Left lung (tissue), 4 donors: ENCODE measurements at regions not wholly inside any gene's neighbourhood (a gene's known extent, or its start where the extent isn't known, plus 50 kb on each side); places are given as distances from the start of the nearest gene placed in this dataset.

Experiments
- ATAC-seq: fragments of 200-7000 bp; cut with Tn5 transposase; one replicate; pipeline ENCODE4 v1.9.1; 2020; ENCODE audit warnings: moderate library complexity
- DNase-seq, 4 donors: peaks; one replicate each; pipeline ENCODE4 v3.0.0-alpha.2; 2013 to 2020
- H3K27ac ChIP-seq, 2 donors: fragments of 200-600 bp; sonication (generic) in 1 of 2; one replicate each; pipeline versions ENCODE4 v1.5.0 to v1.8.0; 2020 to 2021
- H3K27me3 ChIP-seq, 2 donors: fragments of 200-600 bp; sonication (generic) in 1 of 2; one replicate each; pipeline versions ENCODE4 v1.5.0 to v1.8.0; 2020 to 2021
- H3K36me3 ChIP-seq, 2 donors: fragments of 200-600 bp; sonication (generic) in 1 of 2; one replicate each; pipeline versions ENCODE4 v1.5.0 to v1.8.0; 2020 to 2021
- H3K4me1 ChIP-seq, 2 donors: fragments of 200-600 bp; one replicate each; pipeline ENCODE4 v1.8.0; 2021
- H3K4me3 ChIP-seq, 2 donors: fragments of 200-600 bp; sonication (generic) in 1 of 2; one replicate each; pipeline versions ENCODE4 v1.5.0 to v1.8.0; 2020 to 2021; ENCODE audit warnings: mild to moderate bottlenecking in 1 of 2
- H3K9me3 ChIP-seq, 2 donors: fragments of 200-600 bp; sonication (generic) in 1 of 2; one replicate each; pipeline versions ENCODE4 v1.5.0 to v1.8.0; 2020 to 2021
- intact Hi-C, 2 donors: fragments of 100-400 bp; cut with DNase I; formaldehyde crosslinking; loops; one replicate each; pipeline versions ENCODE4 v1.11.2 to v1.14.2; 2022
- TF ChIP-seq, protein P1 (sequence below), 2 donors: fragments of 200-600 bp; sonication (generic) in 1 of 2; IDR thresholded peaks; one replicate each; pipeline versions ENCODE4 v1.5.0 to v1.8.0; 2021; ENCODE audit warnings: antibody characterized with exemption in 2 of 2
- donor health status: DM: no; HTN: yes; CAD: no.
- donor health status: DM: no; HTN: no; CAD: no.

DNA sequence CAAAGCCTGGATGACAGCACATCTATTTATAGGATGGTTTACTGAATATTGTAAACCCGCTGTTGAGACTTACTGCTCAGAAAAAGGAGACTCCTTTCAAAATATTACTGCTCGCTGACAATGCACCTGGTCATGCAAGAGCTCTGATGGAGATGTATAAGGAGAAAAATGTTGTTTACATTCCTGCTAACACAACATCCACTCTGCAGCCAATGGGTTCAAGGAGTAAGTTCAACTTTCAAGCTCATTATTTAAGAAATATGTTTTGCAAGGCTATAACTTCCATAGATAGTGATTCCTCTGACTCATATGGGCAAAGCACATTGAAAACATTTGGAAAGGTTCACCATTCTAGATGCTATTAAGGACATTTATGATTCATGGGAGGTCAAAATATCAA is 201.7 kb downstream of the SNAPC1 start:
- H3K4me3 ChIP-seq, result no peak overlapping the region
- H3K27me3 ChIP-seq, result no peaks in the 10 kb centered on the region
- ATAC-seq (no peak), DNase-seq (no peak)
- TF ChIP-seq, protein P1, sequence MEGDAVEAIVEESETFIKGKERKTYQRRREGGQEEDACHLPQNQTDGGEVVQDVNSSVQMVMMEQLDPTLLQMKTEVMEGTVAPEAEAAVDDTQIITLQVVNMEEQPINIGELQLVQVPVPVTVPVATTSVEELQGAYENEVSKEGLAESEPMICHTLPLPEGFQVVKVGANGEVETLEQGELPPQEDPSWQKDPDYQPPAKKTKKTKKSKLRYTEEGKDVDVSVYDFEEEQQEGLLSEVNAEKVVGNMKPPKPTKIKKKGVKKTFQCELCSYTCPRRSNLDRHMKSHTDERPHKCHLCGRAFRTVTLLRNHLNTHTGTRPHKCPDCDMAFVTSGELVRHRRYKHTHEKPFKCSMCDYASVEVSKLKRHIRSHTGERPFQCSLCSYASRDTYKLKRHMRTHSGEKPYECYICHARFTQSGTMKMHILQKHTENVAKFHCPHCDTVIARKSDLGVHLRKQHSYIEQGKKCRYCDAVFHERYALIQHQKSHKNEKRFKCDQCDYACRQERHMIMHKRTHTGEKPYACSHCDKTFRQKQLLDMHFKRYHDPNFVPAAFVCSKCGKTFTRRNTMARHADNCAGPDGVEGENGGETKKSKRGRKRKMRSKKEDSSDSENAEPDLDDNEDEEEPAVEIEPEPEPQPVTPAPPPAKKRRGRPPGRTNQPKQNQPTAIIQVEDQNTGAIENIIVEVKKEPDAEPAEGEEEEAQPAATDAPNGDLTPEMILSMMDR (IDR thresholded peaks at IDR 0.05), result no peak
- H3K9me3 ChIP-seq, result no peaks in the 10 kb centered on the region
- intact Hi-C loops, result no loop called here
- no peaks in the 10 kb centered on the region for H3K4me1 ChIP-seq
- no peaks in the 10 kb centered on the region for H3K36me3 ChIP-seq
- no peak overlapping the region for H3K27ac ChIP-seq

DNA sequence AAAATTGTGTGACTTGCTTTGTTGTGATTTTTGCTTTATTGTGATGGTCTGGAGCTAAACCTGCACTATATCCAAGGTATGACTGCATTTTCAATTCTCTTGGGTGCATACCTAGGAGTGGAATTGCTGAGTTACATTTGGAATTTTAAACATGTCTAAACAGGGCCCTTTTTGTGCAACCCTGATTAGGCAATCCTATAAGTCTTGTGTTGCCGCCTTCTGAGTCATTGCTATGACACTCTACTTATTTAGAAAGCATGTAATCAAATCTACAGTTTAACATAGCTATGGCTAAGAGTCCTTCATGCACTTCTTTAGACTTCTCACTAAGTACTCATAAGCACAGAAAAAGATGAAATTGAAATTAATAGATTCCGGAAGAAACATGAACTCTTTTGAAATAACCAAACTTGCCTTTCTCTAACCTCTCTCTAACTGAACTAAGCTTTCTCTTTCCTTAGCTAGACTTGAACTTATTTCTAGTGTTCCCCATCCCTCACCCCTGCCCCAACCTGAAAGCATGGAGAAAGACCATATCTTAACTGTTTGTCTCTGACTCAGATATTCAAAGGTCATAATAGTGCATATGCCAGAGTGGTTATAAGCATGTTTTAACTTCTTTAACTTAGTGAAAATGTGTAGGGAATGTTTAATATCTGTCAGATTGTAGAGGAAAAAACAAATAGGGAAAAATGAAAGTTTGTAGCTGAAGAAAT is 203.0 kb downstream of the SNAPC1 start:
- no peaks in the 10 kb centered on the region for H3K27me3 ChIP-seq
- H3K9me3 ChIP-seq, result no peaks in the 10 kb centered on the region
- no peaks in the 10 kb centered on the region for H3K4me1 ChIP-seq
- H3K27ac ChIP-seq, result peak overlapping the region in 1 of 2 donors; percentile 42
- H3K4me3 ChIP-seq, result no peak overlapping the region
- TF ChIP-seq, protein P1 (IDR thresholded peaks at IDR 0.05), result no peak
- peak; percentile 95 for ATAC-seq
- DNase-seq, result no peak
- intact Hi-C loops, result no loop called here
- no peaks in the 10 kb centered on the region for H3K36me3 ChIP-seq

DNA sequence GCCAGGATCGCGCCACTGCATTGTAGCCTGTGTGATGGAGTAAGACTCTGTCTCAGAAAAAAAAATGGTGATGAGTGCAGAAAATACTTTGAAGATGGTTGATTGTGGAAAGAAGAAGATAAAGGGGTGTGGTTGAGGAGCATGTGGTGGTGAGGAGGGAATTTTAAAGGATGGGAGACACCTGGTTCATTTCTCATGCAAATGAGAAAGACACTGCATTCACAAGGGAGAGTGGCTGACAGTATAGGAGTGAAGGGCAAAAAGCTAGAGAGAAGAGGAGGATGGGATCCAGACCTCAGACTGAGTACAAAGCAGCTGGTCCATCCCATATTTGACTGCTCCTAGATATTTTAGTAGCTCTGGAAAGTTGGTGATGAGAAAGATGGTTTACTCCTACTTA is 206.0 kb downstream of the SNAPC1 start:
- TF ChIP-seq, protein P1 (IDR thresholded peaks at IDR 0.05), result no peak
- Histone ChIP-seq H3K27me3 (no peaks in the 10 kb centered on the region), H3K4me1 (no peaks in the 10 kb centered on the region), H3K4me3 (no peak overlapping the region), H3K9me3 (no peaks in the 10 kb centered on the region), H3K27ac (no peak overlapping the region), H3K36me3 (no peaks in the 10 kb centered on the region)
- DNase-seq (no peak), ATAC-seq (no peak)
- intact Hi-C loops, result no loop called here

DNA sequence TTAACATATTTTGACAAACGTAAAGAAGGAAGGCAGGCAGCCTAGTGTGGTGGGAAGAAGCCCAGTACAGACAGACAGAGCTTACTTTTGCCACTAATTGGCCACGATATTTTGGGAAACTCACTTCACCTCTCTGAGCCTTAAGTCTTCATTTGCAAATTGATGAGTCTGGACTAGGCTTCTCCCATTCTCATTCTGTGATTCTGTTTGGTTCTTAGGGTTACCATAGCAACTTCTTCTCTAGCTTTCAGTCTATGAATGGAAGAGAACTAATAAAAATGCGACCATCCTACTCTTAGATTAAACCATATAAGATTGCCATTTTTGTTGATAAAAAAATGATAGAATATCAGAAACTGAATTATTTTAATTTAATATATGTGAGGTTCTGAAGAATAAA is 210.5 kb downstream of the SNAPC1 start:
- intact Hi-C loops, result no loop called here
- no peaks in the 10 kb centered on the region for H3K4me1 ChIP-seq
- no peaks in the 10 kb centered on the region for H3K27me3 ChIP-seq
- H3K9me3 ChIP-seq, result peaks cover 0 to 17% of the 10 kb centered on the region in 2 donors
- ATAC-seq (no peak), DNase-seq (no peak)
- no peaks in the 10 kb centered on the region for H3K36me3 ChIP-seq
- no peak overlapping the region for H3K4me3 ChIP-seq
- no peak overlapping the region for H3K27ac ChIP-seq
- TF ChIP-seq, protein P1 (IDR thresholded peaks at IDR 0.05), result no peak

DNA sequence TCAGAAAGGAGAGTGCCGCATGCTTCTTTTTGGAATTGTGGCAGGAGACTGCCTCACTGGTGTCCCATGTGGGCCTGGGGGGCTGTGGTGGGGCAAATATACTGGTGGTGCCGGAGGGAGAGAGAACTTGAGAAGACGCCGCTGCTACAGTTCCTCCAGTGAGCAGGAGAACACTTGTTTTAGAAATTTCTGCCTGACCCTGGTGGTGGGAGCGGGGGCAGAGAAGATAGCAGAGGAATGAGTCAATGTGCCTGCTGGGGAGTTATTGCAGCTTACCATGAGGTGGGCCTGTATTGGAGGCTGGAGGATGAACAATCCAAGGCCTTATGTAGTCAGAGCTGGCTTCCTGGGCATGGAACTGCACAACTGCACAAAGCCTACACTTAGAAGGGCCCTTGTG is 211.8 kb downstream of the SNAPC1 start:
- TF ChIP-seq, protein P1 (IDR thresholded peaks at IDR 0.05), result no peak
- no peak overlapping the region for H3K27ac ChIP-seq
- no peak overlapping the region for H3K4me3 ChIP-seq
- no peaks in the 10 kb centered on the region for H3K27me3 ChIP-seq
- H3K36me3 ChIP-seq, result no peaks in the 10 kb centered on the region
- ATAC-seq, result no peak
- peaks cover 0 to 17% of the 10 kb centered on the region in 2 donors for H3K9me3 ChIP-seq
- no peaks in the 10 kb centered on the region for H3K4me1 ChIP-seq
- no peak for DNase-seq
- intact Hi-C loops, result no loop called here
